ENCODE measurements at regions not wholly inside any gene's neighbourhood (a gene's known extent, or its start where the extent isn't known, plus 50 kb on each side); places are given as distances from the start of the nearest gene placed in this dataset.

- Mint-ChIP-seq H3K27ac (no peak overlapping the region), H3K27me3 (no peaks in the 10 kb centered on the region), H3K9me3 (no peaks in the 10 kb centered on the region), H3K4me3 (no peak overlapping the region), H3K4me1 (no peaks in the 10 kb centered on the region), H3K36me3 (no peaks in the 10 kb centered on the region)
- no peak for DNase-seq
- no peak overlapping the region for H3K4me3 ChIP-seq (ENCODE audit: low read depth, low read length)
- no peak overlapping the region for H3K27ac ChIP-seq (ENCODE audit: insufficient read depth, low read length, poor library complexity, severe bottlenecking)
- H3K9me3 ChIP-seq (ENCODE audit: control insufficient read depth in 2 of 2, low read length in 2 of 2), result no peaks in the 10 kb centered on the region
- H3K36me3 ChIP-seq (ENCODE audit: control insufficient read depth, insufficient read depth, low read length), result no peaks in the 10 kb centered on the region
- no peaks in the 10 kb centered on the region for H3K4me1 ChIP-seq (ENCODE audit: control insufficient read depth, insufficient read depth, low read length, poor library complexity, severe bottlenecking)
- no peak for ATAC-seq (ENCODE audit: low read depth in 2 of 2)
- H3K27me3 ChIP-seq (ENCODE audit: control insufficient read depth, insufficient read depth, low read length), result no peaks in the 10 kb centered on the region
These were observed 176.0 kb downstream of the ESRRB start for GRCh38 chr14:76551906-76552305.

- Histone ChIP-seq H3K4me1 (ENCODE audit: control insufficient read depth, insufficient read depth, low read length, poor library complexity, severe bottlenecking) (no peaks in the 10 kb centered on the region), H3K36me3 (ENCODE audit: control insufficient read depth, insufficient read depth, low read length) (no peaks in the 10 kb centered on the region), H3K4me3 (ENCODE audit: low read depth, low read length) (no peak overlapping the region), H3K27me3 (ENCODE audit: control insufficient read depth, insufficient read depth, low read length) (no peaks in the 10 kb centered on the region), H3K27ac (ENCODE audit: insufficient read depth, low read length, poor library complexity, severe bottlenecking) (no peak overlapping the region), H3K9me3 (ENCODE audit: control insufficient read depth in 2 of 2, low read length in 2 of 2) (no peaks in the 10 kb centered on the region)
- DNase-seq (peak in 1 of 3 donors; percentile 2), ATAC-seq (ENCODE audit: low read depth in 2 of 2) (no peak)
- Mint-ChIP-seq H3K9me3 (peaks cover 0 to 5% (median 2%) of the 10 kb centered on the region in 7 donors), H3K27ac (no peak overlapping the region), H3K4me1 (peaks cover 0 to 5% (median 0%) of the 10 kb centered on the region in 4 donors), H3K27me3 (peaks cover 8% of the 10 kb centered on the region), H3K4me3 (no peak overlapping the region), H3K36me3 (no peaks in the 10 kb centered on the region)
These were observed 188.8 kb downstream of the ESRRB start for GRCh38 chr14:76564471-76565422.

- Histone ChIP-seq H3K9me3 (ENCODE audit: control insufficient read depth in 2 of 2, low read length in 2 of 2) (no peaks in the 10 kb centered on the region), H3K4me3 (ENCODE audit: low read depth, low read length) (no peak overlapping the region), H3K27ac (ENCODE audit: insufficient read depth, low read length, poor library complexity, severe bottlenecking) (no peak overlapping the region), H3K36me3 (ENCODE audit: control insufficient read depth, insufficient read depth, low read length) (no peaks in the 10 kb centered on the region), H3K27me3 (ENCODE audit: control insufficient read depth, insufficient read depth, low read length) (no peaks in the 10 kb centered on the region), H3K4me1 (ENCODE audit: control insufficient read depth, insufficient read depth, low read length, poor library complexity, severe bottlenecking) (no peaks in the 10 kb centered on the region)
- H3K4me3 Mint-ChIP-seq, result no peak overlapping the region
- no peak overlapping the region for H3K27ac Mint-ChIP-seq
- DNase-seq (no peak), ATAC-seq (ENCODE audit: low read depth in 2 of 2) (no peak)
- H3K36me3 Mint-ChIP-seq, result no peaks in the 10 kb centered on the region
- peaks cover 8% of the 10 kb centered on the region for H3K27me3 Mint-ChIP-seq
- H3K4me1 Mint-ChIP-seq, result no peaks in the 10 kb centered on the region
- peaks cover 0 to 5% (median 2%) of the 10 kb centered on the region in 7 donors for H3K9me3 Mint-ChIP-seq
These were observed 190.5 kb downstream of the ESRRB start for GRCh38 chr14:76566439-76566838.

- Mint-ChIP-seq H3K4me1 (no peaks in the 10 kb centered on the region), H3K27me3 (no peaks in the 10 kb centered on the region), H3K36me3 (no peaks in the 10 kb centered on the region), H3K4me3 (no peak overlapping the region), H3K27ac (no peak overlapping the region), H3K9me3 (peaks cover 0 to 3% (median under 1%) of the 10 kb centered on the region in 7 donors)
- no peaks in the 10 kb centered on the region for H3K4me1 ChIP-seq (ENCODE audit: control insufficient read depth, insufficient read depth, low read length, poor library complexity, severe bottlenecking)
- DNase-seq (no peak), ATAC-seq (ENCODE audit: low read depth in 2 of 2) (no peak)
- H3K4me3 ChIP-seq (ENCODE audit: low read depth, low read length), result no peak overlapping the region
- H3K36me3 ChIP-seq (ENCODE audit: control insufficient read depth, insufficient read depth, low read length), result no peaks in the 10 kb centered on the region
- peaks cover 3% of the 10 kb centered on the region for H3K27me3 ChIP-seq (ENCODE audit: control insufficient read depth, insufficient read depth, low read length)
- H3K9me3 ChIP-seq (ENCODE audit: control insufficient read depth in 2 of 2, low read length in 2 of 2), result no peaks in the 10 kb centered on the region
- H3K27ac ChIP-seq (ENCODE audit: insufficient read depth, low read length, poor library complexity, severe bottlenecking), result no peak overlapping the region
These were observed 186.7 kb upstream of the VASH1 start for GRCh38 chr14:76574416-76575095.

- peaks cover 3% of the 10 kb centered on the region for H3K27me3 ChIP-seq (ENCODE audit: control insufficient read depth, insufficient read depth, low read length)
- Mint-ChIP-seq H3K9me3 (peaks cover 0 to 3% (median 0%) of the 10 kb centered on the region in 7 donors), H3K36me3 (no peaks in the 10 kb centered on the region), H3K4me1 (no peaks in the 10 kb centered on the region), H3K27ac (no peak overlapping the region), H3K4me3 (no peak overlapping the region), H3K27me3 (no peaks in the 10 kb centered on the region)
- DNase-seq, result no peak
- H3K4me1 ChIP-seq (ENCODE audit: control insufficient read depth, insufficient read depth, low read length, poor library complexity, severe bottlenecking), result no peaks in the 10 kb centered on the region
- no peak overlapping the region for H3K27ac ChIP-seq (ENCODE audit: insufficient read depth, low read length, poor library complexity, severe bottlenecking)
- H3K36me3 ChIP-seq (ENCODE audit: control insufficient read depth, insufficient read depth, low read length), result no peaks in the 10 kb centered on the region
- no peak overlapping the region for H3K4me3 ChIP-seq (ENCODE audit: low read depth, low read length)
- ATAC-seq (ENCODE audit: low read depth in 2 of 2), result no peak
- H3K9me3 ChIP-seq (ENCODE audit: control insufficient read depth in 2 of 2, low read length in 2 of 2), result no peaks in the 10 kb centered on the region
These were observed 186.2 kb upstream of the VASH1 start for GRCh38 chr14:76575108-76575507.

GRCh38 chr14:76576047-76576741 is 185.1 kb upstream of the VASH1 start:
- Mint-ChIP-seq H3K27ac (no peak overlapping the region), H3K4me1 (no peaks in the 10 kb centered on the region), H3K9me3 (peaks cover 0 to 3% (median 0%) of the 10 kb centered on the region in 7 donors), H3K36me3 (no peaks in the 10 kb centered on the region), H3K27me3 (no peaks in the 10 kb centered on the region), H3K4me3 (no peak overlapping the region)
- peaks cover 3% of the 10 kb centered on the region for H3K27me3 ChIP-seq (ENCODE audit: control insufficient read depth, insufficient read depth, low read length)
- no peak overlapping the region for H3K4me3 ChIP-seq (ENCODE audit: low read depth, low read length)
- DNase-seq, result no peak
- no peaks in the 10 kb centered on the region for H3K36me3 ChIP-seq (ENCODE audit: control insufficient read depth, insufficient read depth, low read length)
- no peak for ATAC-seq (ENCODE audit: low read depth in 2 of 2)
- no peak overlapping the region for H3K27ac ChIP-seq (ENCODE audit: insufficient read depth, low read length, poor library complexity, severe bottlenecking)
- no peaks in the 10 kb centered on the region for H3K9me3 ChIP-seq (ENCODE audit: control insufficient read depth in 2 of 2, low read length in 2 of 2)
- H3K4me1 ChIP-seq (ENCODE audit: control insufficient read depth, insufficient read depth, low read length, poor library complexity, severe bottlenecking), result no peaks in the 10 kb centered on the region

- no peak overlapping the region for H3K4me3 Mint-ChIP-seq
- no peaks in the 10 kb centered on the region for H3K4me1 Mint-ChIP-seq
- no peaks in the 10 kb centered on the region for H3K9me3 ChIP-seq (ENCODE audit: control insufficient read depth in 2 of 2, low read length in 2 of 2)
- no peaks in the 10 kb centered on the region for H3K36me3 Mint-ChIP-seq
- H3K27me3 Mint-ChIP-seq, result no peaks in the 10 kb centered on the region
- peaks cover 3% of the 10 kb centered on the region for H3K27me3 ChIP-seq (ENCODE audit: control insufficient read depth, insufficient read depth, low read length)
- peaks cover 0 to 3% (median 0%) of the 10 kb centered on the region in 7 donors for H3K9me3 Mint-ChIP-seq
- ATAC-seq (ENCODE audit: low read depth in 2 of 2) (no peak), DNase-seq (no peak)
- no peak overlapping the region for H3K27ac Mint-ChIP-seq
- H3K4me1 ChIP-seq (ENCODE audit: control insufficient read depth, insufficient read depth, low read length, poor library complexity, severe bottlenecking), result no peaks in the 10 kb centered on the region
- no peak overlapping the region for H3K4me3 ChIP-seq (ENCODE audit: low read depth, low read length)
- no peaks in the 10 kb centered on the region for H3K36me3 ChIP-seq (ENCODE audit: control insufficient read depth, insufficient read depth, low read length)
- H3K27ac ChIP-seq (ENCODE audit: insufficient read depth, low read length, poor library complexity, severe bottlenecking), result no peak overlapping the region
These were observed 184.2 kb upstream of the VASH1 start for GRCh38 chr14:76577090-76577489.

Data from CD4-positive, CD25-positive, alpha-beta regulatory T cell (primary cell).